MCF 10A (cell line): ENCODE measurements at regions not wholly inside any gene's neighbourhood (a gene's known extent, or its start where the extent isn't known, plus 50 kb on each side); places are given as distances from the start of the nearest gene placed in this dataset.

Experiments
- BruUV-seq: library from RNA; stranded (reverse); fragments of 400-500 nt; replicated peaks from 2 replicates; lab custom pipeline; 2021; lab: Mats Ljungman, UMichigan
- CTCF ChIA-PET: fragments of 300-600 bp; sonication (Branson Sonifier 250); formaldehyde crosslinking; extraction: SDS; loops from one replicate; lab custom pipeline; 2021; ENCODE audit warnings: antibody characterized with exemption, inconsistent platforms; lab: Yijun Ruan, JAX
- POLR2A ChIA-PET: fragments of 300-600, 350-650 bp; sonication (Branson Sonifier 250); formaldehyde crosslinking; extraction: SDS; loops from one replicate; lab custom pipeline; 2020; ENCODE audit warnings: antibody characterized with exemption, inconsistent platforms; lab: Yijun Ruan, JAX
- DNase-seq: peaks from one replicate; pipeline ENCODE4 v3.0.0-alpha.2; 2018; ENCODE audit not compliant: unreplicated experiment
- H3K27ac Mint-ChIP-seq: one replicate; pipeline ENCODE4 v1.8.0; 2022; ENCODE audit warnings: mild to moderate bottlenecking, low read depth, mixed read lengths; ENCODE audit not compliant: unreplicated experiment
- H3K27me3 Mint-ChIP-seq: one replicate; pipeline ENCODE4 v1.8.0; 2022; ENCODE audit warnings: mixed read lengths; ENCODE audit not compliant: insufficient read depth, unreplicated experiment
- H3K36me3 Mint-ChIP-seq: one replicate; pipeline ENCODE4 v1.8.0; 2022; ENCODE audit warnings: mild to moderate bottlenecking, moderate library complexity, mixed read lengths; ENCODE audit not compliant: insufficient read depth, unreplicated experiment
- H3K4me1 Mint-ChIP-seq: one replicate; pipeline ENCODE4 v1.8.0; 2022; ENCODE audit warnings: mixed read lengths; ENCODE audit not compliant: insufficient read depth, unreplicated experiment
- H3K4me3 Mint-ChIP-seq: one replicate; pipeline ENCODE4 v1.8.0; 2022; ENCODE audit warnings: mild to moderate bottlenecking, moderate library complexity, mixed read lengths; ENCODE audit not compliant: unreplicated experiment
- H3K9me3 Mint-ChIP-seq: one replicate; pipeline ENCODE4 v1.8.0; 2022; ENCODE audit warnings: mixed read lengths; ENCODE audit not compliant: unreplicated experiment
- intact Hi-C: fragments of 100-400 bp; cut with micrococcal nuclease; formaldehyde crosslinking; loops from 2 replicates; pipeline ENCODE4 v1.14.1; 2022
- TF ChIP-seq, protein P1 (sequence below): fragments of 200-600 bp; IDR thresholded peaks from one replicate; pipeline ENCODE4 v1.8.0; 2022; ENCODE audit warnings: antibody characterized with exemption, mild to moderate bottlenecking; ENCODE audit not compliant: unreplicated experiment

GRCh38 chr16:6527646-6528045 is 805.0 kb upstream of the RBFOX1 start:
- TF ChIP-seq, protein P1, sequence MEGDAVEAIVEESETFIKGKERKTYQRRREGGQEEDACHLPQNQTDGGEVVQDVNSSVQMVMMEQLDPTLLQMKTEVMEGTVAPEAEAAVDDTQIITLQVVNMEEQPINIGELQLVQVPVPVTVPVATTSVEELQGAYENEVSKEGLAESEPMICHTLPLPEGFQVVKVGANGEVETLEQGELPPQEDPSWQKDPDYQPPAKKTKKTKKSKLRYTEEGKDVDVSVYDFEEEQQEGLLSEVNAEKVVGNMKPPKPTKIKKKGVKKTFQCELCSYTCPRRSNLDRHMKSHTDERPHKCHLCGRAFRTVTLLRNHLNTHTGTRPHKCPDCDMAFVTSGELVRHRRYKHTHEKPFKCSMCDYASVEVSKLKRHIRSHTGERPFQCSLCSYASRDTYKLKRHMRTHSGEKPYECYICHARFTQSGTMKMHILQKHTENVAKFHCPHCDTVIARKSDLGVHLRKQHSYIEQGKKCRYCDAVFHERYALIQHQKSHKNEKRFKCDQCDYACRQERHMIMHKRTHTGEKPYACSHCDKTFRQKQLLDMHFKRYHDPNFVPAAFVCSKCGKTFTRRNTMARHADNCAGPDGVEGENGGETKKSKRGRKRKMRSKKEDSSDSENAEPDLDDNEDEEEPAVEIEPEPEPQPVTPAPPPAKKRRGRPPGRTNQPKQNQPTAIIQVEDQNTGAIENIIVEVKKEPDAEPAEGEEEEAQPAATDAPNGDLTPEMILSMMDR = no peak
- Mint-ChIP-seq H3K36me3 (peaks cover 6% of the 10 kb centered on the region), H3K27ac (no peak overlapping the region), H3K4me3 (no peak overlapping the region), H3K27me3 (no peaks in the 10 kb centered on the region), H3K4me1 (no peaks in the 10 kb centered on the region), H3K9me3 (peaks cover 62% of the 10 kb centered on the region)
- BruUV-seq = no TSS peak
- intact Hi-C loops = no loop called here
- ChIA-PET POLR2A (no interaction called here), CTCF (no interaction called here)
- DNase-seq = no peak

DNA sequence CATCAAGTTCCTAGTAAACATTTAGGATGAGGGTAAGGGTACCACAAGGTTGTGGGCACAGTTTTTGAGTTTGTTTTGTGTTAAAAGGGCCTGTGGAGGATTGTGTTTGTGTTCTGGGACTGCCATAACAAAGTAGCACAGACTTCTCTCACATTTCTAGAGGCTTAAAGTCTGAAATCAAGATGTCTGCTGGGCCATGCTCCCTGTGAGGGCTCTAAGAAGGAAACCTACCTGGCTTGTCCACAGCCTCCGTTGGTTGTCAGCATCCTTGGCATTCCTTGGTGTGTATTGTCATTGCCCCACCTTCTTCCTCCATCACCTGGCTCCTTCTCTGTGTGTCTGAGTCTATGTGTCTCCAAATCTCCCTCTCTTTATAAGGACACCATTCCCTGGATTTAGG is 808.1 kb upstream of the RBFOX1 start:
- POLR2A ChIA-PET = no interaction called here

GRCh38 chr16:6517020-6517720 is 815.5 kb upstream of the RBFOX1 start:
- Mint-ChIP-seq H3K27ac (no peak overlapping the region), H3K9me3 (peaks cover 55% of the 10 kb centered on the region), H3K36me3 (no peaks in the 10 kb centered on the region), H3K4me3 (no peak overlapping the region), H3K4me1 (no peaks in the 10 kb centered on the region), H3K27me3 (no peaks in the 10 kb centered on the region)
- intact Hi-C loops = no loop called here
- CTCF ChIA-PET = no interaction called here
- POLR2A ChIA-PET = interaction anchor here (0.6 kb wide), 1 partner anchor 1248 kb away, joined by 3 read pairs; no protein-coding TSS in a partner anchor
- no TSS peak for BruUV-seq
- DNase-seq = no peak
- TF ChIP-seq, protein P1 = no peak

More for the DNA sequence above, 808.1 kb upstream of the RBFOX1 start:
- intact Hi-C loops = no loop called here
- DNase-seq = no peak
- Mint-ChIP-seq H3K9me3 (peaks cover 59% of the 10 kb centered on the region), H3K4me1 (no peaks in the 10 kb centered on the region), H3K27ac (no peak overlapping the region), H3K27me3 (no peaks in the 10 kb centered on the region), H3K36me3 (peaks cover 6% of the 10 kb centered on the region), H3K4me3 (no peak overlapping the region)
- no TSS peak for BruUV-seq
- TF ChIP-seq, protein P1 = no peak
- CTCF ChIA-PET = no interaction called here

GRCh38 chr16:6512512-6512911 is 820.1 kb upstream of the RBFOX1 start:
- H3K27ac Mint-ChIP-seq = no peak overlapping the region
- POLR2A ChIA-PET = no interaction called here
- intact Hi-C loops = no loop called here
- no peaks in the 10 kb centered on the region for H3K36me3 Mint-ChIP-seq
- no peaks in the 10 kb centered on the region for H3K4me1 Mint-ChIP-seq
- peaks cover 50% of the 10 kb centered on the region for H3K9me3 Mint-ChIP-seq
- no peak overlapping the region for H3K4me3 Mint-ChIP-seq
- CTCF ChIA-PET = interaction anchor here (0.5 kb wide), 1 partner anchor 152 kb away, joined by 3 read pairs; no protein-coding TSS in a partner anchor
- TF ChIP-seq, protein P1 = no peak
- no peaks in the 10 kb centered on the region for H3K27me3 Mint-ChIP-seq
- BruUV-seq = no TSS peak
- DNase-seq = no peak
